Stimulated activated effector memory CD8-positive, alpha-beta T cell treated with anti-CD3 and anti-CD28 coated beads, Interleukin-12 subunit alpha, Interleukin-12 subunit beta, amount 100 ng/mL, for 72 hours (primary cell): ENCODE measurements at regions not wholly inside any gene's neighbourhood (a gene's known extent, or its start where the extent isn't known, plus 50 kb on each side); places are given as distances from the start of the nearest gene placed in this dataset.

Experiments
- ATAC-seq: fragments of 150-1000 bp; cut with Tn5 transposase; 2 replicates; pipeline ENCODE4 v1.10.0; 2021
- DNase-seq, 2 donors: peaks; one replicate each; pipeline ENCODE4 v3.0.0; 2021 to 2022; ENCODE audit warnings: low spot score in 2 of 2
- H3K27ac Mint-ChIP-seq: one replicate; pipeline ENCODE4 v1.8.0; 2022; ENCODE audit warnings: mild to moderate bottlenecking, mixed read lengths
- H3K36me3 Mint-ChIP-seq: one replicate; pipeline ENCODE4 v1.8.0; 2022; ENCODE audit warnings: mild to moderate bottlenecking, mixed read lengths
- H3K4me1 Mint-ChIP-seq: one replicate; pipeline ENCODE4 v1.8.0; 2022; ENCODE audit warnings: mixed read lengths
- H3K4me3 Mint-ChIP-seq: one replicate; pipeline ENCODE4 v1.8.0; 2022; ENCODE audit warnings: mild to moderate bottlenecking, mixed read lengths
- H3K9me3 Mint-ChIP-seq: one replicate; pipeline ENCODE4 v1.8.0; 2022; ENCODE audit warnings: mixed read lengths

DNA sequence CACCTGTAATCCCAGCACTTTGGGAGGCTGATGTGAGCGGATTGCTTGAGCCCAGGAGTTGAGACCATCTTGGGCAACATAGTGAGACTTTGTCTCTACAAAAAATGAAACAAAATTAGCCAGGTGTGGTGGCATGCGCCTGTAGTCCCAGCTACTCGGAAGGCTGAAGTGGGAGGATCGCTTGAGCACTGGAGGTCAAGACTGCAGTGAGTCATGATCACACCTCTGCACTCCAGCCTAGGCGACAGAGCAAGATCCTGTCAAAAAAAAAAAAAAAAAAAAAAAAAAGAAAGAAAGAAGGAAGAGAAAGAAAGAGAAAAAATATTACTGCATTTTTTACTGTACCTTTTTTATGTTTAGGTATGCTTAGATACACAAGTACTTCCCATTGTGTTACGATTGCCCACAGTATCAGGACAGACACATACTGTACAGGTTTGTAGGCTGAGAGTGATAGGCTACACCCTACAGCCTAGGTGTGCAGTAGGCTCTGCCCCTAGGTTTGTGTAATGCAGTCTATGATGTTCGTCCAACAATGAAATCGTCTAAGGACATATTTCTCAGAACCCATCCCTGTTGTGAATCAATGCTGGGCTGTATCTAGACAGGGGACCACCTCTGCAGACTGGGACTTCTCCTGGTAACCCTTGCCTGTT lies 160.4 kb upstream of the PWP1 start:
- no peak for ATAC-seq
- no peak overlapping the region for H3K27ac Mint-ChIP-seq
- H3K4me3 Mint-ChIP-seq: no peak overlapping the region
- H3K36me3 Mint-ChIP-seq: no peaks in the 10 kb centered on the region
- peaks cover 6% of the 10 kb centered on the region for H3K9me3 Mint-ChIP-seq
- H3K4me1 Mint-ChIP-seq: no peaks in the 10 kb centered on the region
- DNase-seq: no peak

DNA sequence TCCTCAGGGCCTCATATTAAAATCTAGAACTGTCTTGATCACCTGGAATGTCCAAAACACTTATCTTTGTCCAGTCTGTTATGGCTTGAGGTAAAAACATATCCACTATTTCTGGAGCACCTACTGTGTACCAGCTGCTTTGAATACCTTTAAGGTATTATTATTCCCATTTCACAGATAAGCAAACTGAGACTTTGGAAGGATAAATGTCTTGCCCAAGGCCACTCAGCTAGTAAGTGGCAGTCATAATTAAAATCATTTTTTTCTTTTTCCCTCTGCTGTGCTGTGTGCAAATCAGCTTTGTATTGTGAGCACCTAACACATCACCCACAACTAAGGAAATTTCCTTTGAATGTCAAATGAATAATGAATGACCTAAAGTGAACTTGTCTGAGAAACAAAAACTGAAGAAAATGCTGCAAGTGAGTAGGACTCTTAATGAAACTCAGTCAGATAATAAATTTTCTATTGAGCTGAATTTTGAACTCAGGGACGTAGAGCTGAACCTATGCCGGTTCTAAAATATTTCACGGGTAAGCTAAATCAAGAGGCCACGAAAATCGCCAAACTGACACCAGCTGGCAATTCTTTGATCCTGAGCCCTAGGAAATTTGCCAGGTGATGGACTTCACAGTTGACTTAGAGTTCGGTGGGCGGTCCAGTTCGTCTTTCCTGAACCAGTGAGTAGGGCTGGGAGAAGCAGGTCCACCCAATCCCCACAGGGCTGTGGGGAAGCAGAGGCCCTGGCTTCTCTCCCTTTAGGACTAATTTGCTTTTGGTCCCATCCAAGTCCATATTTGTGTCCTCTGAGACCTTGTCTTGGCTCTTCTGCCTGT lies 159.7 kb upstream of the PWP1 start:
- Mint-ChIP-seq H3K27ac (no peak overlapping the region), H3K4me3 (no peak overlapping the region), H3K9me3 (peaks cover 6% of the 10 kb centered on the region), H3K36me3 (no peaks in the 10 kb centered on the region), H3K4me1 (no peaks in the 10 kb centered on the region)
- ATAC-seq: no peak
- DNase-seq: no peak

DNA sequence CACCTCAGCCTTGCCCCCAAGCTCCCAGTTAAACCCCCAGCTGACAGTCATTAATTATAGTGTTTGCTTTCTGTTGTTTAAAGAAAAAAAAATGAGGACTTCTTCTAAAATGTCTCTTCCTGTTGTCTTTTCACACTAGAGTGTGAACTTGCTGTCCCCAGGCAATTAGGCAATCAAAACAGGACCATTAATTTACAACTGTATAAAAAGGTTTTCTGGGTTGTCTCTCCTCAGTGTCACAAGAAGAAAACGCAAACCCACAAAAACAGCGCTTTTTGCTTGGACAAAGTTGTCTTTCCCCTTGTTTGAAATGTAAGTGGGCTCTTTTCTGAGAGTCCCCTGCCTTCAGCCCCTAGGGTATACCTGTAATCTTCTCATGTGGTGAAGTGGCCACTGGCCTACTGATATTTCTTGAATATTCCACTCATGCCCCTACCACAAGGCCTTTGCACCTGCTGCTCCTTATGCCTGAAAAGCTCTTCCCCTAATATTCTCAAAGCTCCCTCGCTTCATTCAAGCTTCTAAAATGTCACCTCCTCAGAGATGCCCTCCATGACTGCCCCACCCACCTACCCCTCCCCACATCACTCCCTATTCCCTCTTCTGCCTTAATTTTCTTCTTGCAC lies 158.9 kb upstream of the PWP1 start:
- Mint-ChIP-seq H3K27ac (no peak overlapping the region), H3K4me3 (no peak overlapping the region), H3K9me3 (peaks cover 4% of the 10 kb centered on the region), H3K4me1 (no peaks in the 10 kb centered on the region), H3K36me3 (no peaks in the 10 kb centered on the region)
- ATAC-seq (no peak), DNase-seq (no peak)

DNA sequence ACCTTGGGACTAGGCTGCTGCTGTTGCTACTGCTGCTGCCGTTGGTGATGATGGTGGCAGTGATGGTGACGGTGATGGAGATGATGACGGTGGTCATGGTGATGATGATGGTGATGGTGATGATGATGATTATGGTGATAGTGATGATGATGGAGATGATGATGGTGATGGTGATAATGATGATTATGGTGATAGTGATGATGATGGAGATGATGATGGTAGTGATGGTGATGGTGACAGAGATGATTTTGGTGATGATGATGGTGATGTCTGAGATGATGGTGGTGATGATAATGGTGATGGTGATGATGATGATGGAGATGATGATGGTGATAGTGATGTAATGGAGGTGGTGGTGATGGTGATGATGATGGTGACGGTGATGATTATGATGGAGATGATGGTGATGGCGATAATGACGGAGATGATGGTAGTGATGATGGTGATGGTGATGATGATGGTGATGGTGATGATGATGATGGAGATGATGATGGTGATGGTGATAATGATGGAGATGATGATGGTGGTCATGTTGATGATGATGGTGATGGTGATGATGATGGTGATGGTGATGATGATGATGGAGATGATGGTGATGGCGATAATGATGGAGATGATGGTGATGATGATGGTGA lies 156.8 kb upstream of the PWP1 start:
- Mint-ChIP-seq H3K4me3 (no peak overlapping the region), H3K27ac (no peak overlapping the region), H3K9me3 (peaks cover 2% of the 10 kb centered on the region), H3K36me3 (no peaks in the 10 kb centered on the region), H3K4me1 (peaks cover 6% of the 10 kb centered on the region)
- no peak for ATAC-seq
- DNase-seq: no peak

DNA sequence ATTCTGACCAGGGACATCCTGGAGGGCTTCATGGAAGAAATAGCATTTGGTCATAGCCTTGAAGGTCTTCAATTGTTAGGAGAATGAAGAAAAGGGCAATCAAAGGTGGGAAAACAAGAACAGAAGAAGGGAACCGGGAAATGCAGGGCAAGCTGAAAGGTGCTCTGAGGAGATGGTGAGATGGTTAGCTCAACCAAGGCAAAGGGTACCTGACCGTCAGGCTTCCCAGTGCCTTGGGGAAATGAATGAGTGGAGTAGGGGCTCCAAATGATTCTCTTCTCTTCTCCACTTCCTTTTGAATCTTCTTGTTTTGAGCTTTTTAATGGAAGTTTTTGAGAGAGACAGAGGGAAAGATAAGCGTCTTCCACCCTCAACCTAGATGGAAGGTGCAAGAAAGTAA lies 155.6 kb upstream of the PWP1 start:
- Mint-ChIP-seq H3K4me1 (peaks cover 6% of the 10 kb centered on the region), H3K9me3 (peaks cover 7% of the 10 kb centered on the region), H3K27ac (no peak overlapping the region), H3K4me3 (no peak overlapping the region), H3K36me3 (no peaks in the 10 kb centered on the region)
- ATAC-seq: no peak
- DNase-seq: no peak

DNA sequence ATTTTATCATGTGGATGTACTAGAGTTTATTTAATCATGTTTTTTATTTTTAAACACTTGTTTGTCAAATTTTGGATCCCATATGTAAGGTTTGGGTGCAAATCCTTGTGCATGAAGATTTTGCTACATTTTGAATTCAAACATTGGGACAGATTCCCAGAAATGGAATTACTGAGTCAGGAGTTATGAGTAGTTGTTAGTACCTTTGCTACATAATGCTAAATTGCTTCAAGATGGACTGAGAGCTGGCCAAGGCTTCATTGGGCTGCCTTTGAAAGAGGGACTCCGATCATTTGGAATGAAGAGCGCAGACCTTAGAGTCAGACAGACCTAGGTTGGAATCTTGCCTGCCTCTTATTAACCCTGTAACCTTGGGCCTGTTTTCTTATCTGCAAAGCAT lies 154.9 kb upstream of the PWP1 start:
- peaks cover 6% of the 10 kb centered on the region for H3K4me1 Mint-ChIP-seq
- ATAC-seq (no peak), DNase-seq (no peak)
- H3K9me3 Mint-ChIP-seq: peaks cover 7% of the 10 kb centered on the region
- H3K27ac Mint-ChIP-seq: no peak overlapping the region
- no peaks in the 10 kb centered on the region for H3K36me3 Mint-ChIP-seq
- no peak overlapping the region for H3K4me3 Mint-ChIP-seq

DNA sequence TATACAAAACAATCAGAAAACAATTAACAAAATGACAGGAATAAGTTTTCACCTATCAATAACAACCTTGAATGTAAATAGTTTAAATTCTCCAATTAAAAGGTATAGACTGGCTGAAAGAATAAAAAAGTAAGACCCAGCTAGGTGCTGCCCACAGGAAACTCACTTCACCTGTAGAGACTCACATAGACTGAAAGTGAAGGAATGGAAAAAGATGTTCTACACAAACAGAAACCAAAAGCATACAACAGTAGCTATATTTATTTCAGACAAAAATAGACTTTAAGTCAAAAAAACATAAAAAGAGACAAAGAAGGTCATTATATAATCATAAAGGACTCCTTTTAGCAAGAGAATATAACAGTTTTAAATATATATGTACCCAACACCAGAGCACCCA lies 152.4 kb upstream of the PWP1 start:
- Mint-ChIP-seq H3K36me3 (no peaks in the 10 kb centered on the region), H3K4me1 (peaks cover 6% of the 10 kb centered on the region), H3K27ac (no peak overlapping the region), H3K4me3 (no peak overlapping the region), H3K9me3 (peaks cover 7% of the 10 kb centered on the region)
- DNase-seq: no peak
- ATAC-seq: no peak

DNA sequence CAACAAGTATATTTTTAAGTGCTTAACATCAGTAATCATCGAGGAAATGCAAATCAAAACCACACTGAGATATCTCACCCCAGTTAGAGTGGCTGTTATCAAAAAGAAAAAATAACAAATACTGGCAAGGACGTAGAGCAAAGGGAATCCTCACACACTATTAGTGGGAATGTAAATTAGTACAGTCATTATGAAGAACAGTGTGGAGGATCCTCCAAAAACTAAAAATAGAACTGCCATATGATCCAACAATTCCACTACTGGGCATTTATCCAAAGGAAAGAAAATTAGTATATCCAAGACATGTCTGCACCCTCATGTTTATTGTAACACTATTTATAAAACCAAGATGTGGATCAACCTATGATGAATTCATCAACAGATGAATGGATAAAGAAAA lies 149.0 kb upstream of the PWP1 start:
- Mint-ChIP-seq H3K27ac (no peak overlapping the region), H3K36me3 (no peaks in the 10 kb centered on the region), H3K9me3 (peaks cover 7% of the 10 kb centered on the region), H3K4me1 (peaks cover 6% of the 10 kb centered on the region), H3K4me3 (no peak overlapping the region)
- DNase-seq (no peak), ATAC-seq (no peak)

DNA sequence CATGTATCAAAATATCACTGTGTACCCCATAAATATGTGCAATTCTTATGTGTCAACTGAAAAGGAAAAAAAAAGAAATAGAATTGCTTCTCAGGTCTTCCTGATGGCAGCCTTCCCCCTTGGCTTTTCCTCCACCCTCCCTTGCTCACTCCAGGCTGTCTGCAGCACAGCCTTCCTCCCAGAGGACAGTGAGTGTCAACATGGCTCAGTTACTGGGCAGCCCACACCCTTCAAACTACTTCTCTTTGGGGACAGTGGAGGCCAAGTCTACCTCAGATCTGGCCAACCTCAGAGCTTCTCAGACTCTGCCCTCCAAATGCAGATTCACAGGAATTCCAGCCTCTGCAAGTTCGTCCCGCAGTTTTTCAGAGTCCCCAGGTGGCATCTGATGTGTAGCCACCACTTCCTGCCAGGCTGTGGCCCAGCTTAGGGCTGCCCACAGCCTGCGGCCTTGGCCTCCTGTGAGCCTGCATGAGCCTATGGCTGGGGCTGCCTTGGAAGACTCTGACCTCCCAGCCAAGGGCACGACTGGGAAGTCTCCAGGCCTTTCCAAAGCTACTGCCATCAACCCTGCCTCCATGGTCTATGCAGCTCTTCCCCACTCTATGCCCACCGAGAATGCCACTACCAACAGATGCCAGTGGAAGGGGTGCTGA lies 148.0 kb upstream of the PWP1 start:
- no peaks in the 10 kb centered on the region for H3K36me3 Mint-ChIP-seq
- ATAC-seq (peak; percentile 46), DNase-seq (peak in 1 of 2 donors; percentile 34)
- H3K9me3 Mint-ChIP-seq: peaks cover 7% of the 10 kb centered on the region
- H3K4me1 Mint-ChIP-seq: peaks cover 6% of the 10 kb centered on the region
- H3K27ac Mint-ChIP-seq: no peak overlapping the region
- no peak overlapping the region for H3K4me3 Mint-ChIP-seq

DNA sequence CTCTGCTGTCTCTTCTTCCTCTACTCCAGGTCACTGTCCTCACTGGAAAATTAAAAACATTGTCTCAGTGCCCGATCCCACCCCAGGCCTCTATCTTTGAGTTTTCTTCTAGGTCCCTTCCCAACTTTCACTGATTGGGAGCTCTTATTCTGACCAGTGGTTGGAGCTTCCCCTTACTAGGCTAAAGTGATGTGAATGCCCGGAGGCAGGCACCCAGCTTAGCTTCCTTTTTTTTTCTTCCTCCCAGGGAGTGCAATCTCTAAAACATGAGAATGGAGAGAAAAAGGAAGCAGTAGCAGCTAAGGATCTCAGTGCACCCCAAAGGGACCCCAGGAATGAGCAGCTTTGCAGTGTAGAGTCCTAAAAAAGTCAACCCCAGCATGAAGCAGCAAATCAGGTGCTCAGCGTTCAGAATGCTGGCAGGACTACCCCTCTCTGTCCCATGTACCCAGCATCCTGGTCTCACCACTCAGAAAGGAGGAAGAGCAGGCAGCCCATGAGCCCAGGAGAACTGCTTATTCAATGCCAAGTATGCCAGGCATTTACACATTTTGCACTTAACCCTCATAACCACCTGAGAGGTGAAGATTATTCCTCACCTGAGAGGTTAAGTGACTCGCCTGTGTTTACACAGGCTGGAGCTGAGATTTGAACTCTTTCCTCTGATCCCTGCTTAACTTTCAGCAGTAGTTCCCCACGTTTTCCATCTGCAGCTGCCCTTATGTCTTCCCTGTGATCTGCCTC lies 146.2 kb upstream of the PWP1 start:
- Mint-ChIP-seq H3K4me1 (no peaks in the 10 kb centered on the region), H3K36me3 (no peaks in the 10 kb centered on the region), H3K4me3 (no peak overlapping the region), H3K9me3 (peaks cover 1% of the 10 kb centered on the region), H3K27ac (peak overlapping the region; percentile 50)
- ATAC-seq (no peak), DNase-seq (peak in 1 of 2 donors; percentile 13)

DNA sequence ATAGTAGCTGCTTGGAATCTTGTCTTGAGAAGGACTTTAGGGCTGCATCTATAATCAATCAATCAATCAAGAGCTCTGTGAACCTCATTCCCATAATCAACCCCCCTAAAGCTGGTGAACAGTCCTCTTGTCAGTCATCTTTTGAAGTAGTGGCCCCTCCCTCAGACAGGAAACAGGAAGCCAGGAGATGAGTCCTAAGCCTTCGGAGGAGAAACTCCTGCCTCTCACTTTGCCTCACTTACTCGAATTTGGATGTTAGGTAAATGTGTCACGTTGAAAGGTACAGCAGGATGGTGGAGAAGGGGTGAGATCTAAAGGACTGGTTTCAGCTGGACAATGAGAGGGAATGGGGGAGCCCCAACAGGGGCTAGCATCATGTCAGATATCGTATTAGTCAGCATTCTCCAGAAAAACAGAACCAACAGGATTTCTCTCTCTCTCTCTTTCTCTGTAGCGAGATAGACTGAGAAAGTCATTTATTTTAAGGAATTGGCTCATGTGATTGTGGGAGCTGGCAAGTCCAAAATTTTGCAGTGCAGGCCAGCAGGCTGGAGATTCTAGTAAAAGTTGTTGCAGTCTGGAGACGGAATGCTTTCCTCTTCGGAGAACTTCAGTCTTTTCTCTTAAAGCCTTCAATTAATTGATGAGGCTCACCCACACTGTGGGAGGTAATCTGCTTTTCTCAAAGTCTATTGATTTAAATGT lies 144.4 kb upstream of the PWP1 start:
- no peak overlapping the region for H3K4me3 Mint-ChIP-seq
- H3K9me3 Mint-ChIP-seq: no peaks in the 10 kb centered on the region
- ATAC-seq: no peak
- DNase-seq: peak in 1 of 2 donors; percentile 3
- H3K27ac Mint-ChIP-seq: no peak overlapping the region
- H3K36me3 Mint-ChIP-seq: no peaks in the 10 kb centered on the region
- H3K4me1 Mint-ChIP-seq: no peaks in the 10 kb centered on the region

DNA sequence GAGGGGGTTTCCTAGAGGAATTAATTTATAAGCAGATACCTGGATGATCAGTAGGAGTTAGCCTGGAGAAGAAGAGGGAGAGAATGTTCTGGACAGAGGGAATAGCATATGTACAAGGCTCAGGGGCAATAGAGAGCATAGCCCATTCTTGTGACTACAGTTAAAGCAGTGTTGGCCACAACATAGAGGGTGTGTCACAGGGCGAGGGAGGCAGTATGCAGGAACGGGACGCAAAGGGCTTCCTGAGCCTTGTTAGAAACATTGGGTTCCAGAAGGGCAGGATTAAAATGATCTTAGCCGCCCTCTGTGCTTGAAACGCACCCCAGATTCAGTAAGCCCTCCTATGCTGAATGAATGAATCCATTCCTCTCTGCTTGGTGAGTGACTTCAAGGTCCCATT lies 142.2 kb upstream of the PWP1 start:
- Mint-ChIP-seq H3K9me3 (no peaks in the 10 kb centered on the region), H3K36me3 (no peaks in the 10 kb centered on the region), H3K27ac (no peak overlapping the region), H3K4me1 (no peaks in the 10 kb centered on the region), H3K4me3 (no peak overlapping the region)
- ATAC-seq (no peak), DNase-seq (no peak)

DNA sequence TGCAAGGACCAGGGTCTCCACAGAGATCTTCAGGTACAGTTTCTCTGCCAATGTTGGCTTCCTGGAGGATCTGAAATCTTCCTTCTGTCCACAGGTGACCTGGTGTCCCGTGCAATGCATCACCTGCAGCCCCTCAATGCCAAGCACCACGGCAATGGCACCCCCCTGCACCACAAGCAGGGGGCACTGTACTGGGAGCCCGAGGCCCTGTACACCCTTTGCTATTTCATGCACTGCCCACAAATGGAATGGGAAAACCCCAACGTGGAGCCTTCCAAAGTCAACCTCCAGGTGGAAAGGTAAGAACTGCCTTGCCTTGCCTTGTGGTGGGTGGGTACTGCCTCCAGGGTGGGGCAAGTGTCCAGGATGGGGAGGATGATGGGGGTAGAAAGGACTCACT lies 141.8 kb upstream of the PWP1 start:
- DNase-seq: no peak
- Mint-ChIP-seq H3K4me3 (no peak overlapping the region), H3K36me3 (no peaks in the 10 kb centered on the region), H3K27ac (no peak overlapping the region), H3K9me3 (no peaks in the 10 kb centered on the region), H3K4me1 (no peaks in the 10 kb centered on the region)
- no peak for ATAC-seq

DNA sequence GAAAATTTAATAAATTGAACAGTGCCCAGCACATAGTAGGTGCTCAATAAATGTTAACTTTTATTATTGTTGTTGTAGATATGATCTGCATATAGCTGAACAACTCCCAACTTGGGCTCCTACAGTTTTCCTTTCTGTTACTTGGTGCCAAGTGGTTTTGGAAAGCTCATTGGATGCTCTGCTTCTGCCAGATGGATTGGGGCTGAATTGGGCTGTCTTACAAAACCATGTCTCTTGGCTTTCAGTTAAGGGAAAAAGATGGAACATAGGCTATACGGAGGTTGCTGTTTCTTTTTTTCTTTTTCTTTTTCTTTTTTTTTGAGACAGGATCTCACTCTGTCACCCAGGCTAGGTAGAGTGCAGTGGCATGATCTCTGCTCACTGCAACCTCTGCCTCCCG lies 140.7 kb upstream of the PWP1 start:
- ATAC-seq (no peak), DNase-seq (no peak)
- H3K4me3 Mint-ChIP-seq: no peak overlapping the region
- no peaks in the 10 kb centered on the region for H3K9me3 Mint-ChIP-seq
- no peaks in the 10 kb centered on the region for H3K36me3 Mint-ChIP-seq
- H3K27ac Mint-ChIP-seq: no peak overlapping the region
- H3K4me1 Mint-ChIP-seq: no peaks in the 10 kb centered on the region
